ENCODE measurements at regions not wholly inside any gene's neighbourhood (a gene's known extent, or its start where the extent isn't known, plus 50 kb on each side); places are given as distances from the start of the nearest gene placed in this dataset.

- DNase-seq (ENCODE audit: low read depth), result peak; percentile 65
Observed at GRCh38 chr1:67948151-67949080, 102.0 kb downstream of the DIRAS3 start.

GRCh38 chr1:67947114-67947513, 103.3 kb downstream of the DIRAS3 start:
- DNase-seq (ENCODE audit: low read depth), result no peak

GRCh38 chr1:67945733-67946374, 104.6 kb downstream of the DIRAS3 start:
- no peak for DNase-seq (ENCODE audit: low read depth)

- no peak for DNase-seq (ENCODE audit: low read depth)
Observed at GRCh38 chr1:67942274-67942673, 108.2 kb downstream of the DIRAS3 start.

GRCh38 chr1:67941746-67942145, 108.5 kb upstream of the GNG12 start:
- no peak for DNase-seq (ENCODE audit: low read depth)

GRCh38 chr1:67941155-67941554, 107.9 kb upstream of the GNG12 start:
- no peak for DNase-seq (ENCODE audit: low read depth)

- no peak for DNase-seq (ENCODE audit: low read depth)
Observed at GRCh38 chr1:67939942-67940341, 106.7 kb upstream of the GNG12 start.

- no peak for DNase-seq (ENCODE audit: low read depth)
Observed at GRCh38 chr1:67939186-67939743, 106.0 kb upstream of the GNG12 start.

- no peak for DNase-seq (ENCODE audit: low read depth)
Observed at GRCh38 chr1:67937651-67938050, 104.4 kb upstream of the GNG12 start.

- no peak for DNase-seq (ENCODE audit: low read depth)
Observed at GRCh38 chr1:67937010-67937409, 103.7 kb upstream of the GNG12 start.

- DNase-seq (ENCODE audit: low read depth), result no peak
Observed at GRCh38 chr1:67935560-67935959, 102.3 kb upstream of the GNG12 start.

GRCh38 chr1:67931198-67931597, 97.9 kb upstream of the GNG12 start:
- no peak for DNase-seq (ENCODE audit: low read depth)

- no peak for DNase-seq (ENCODE audit: low read depth)
Observed at GRCh38 chr1:67923074-67923473, 89.8 kb upstream of the GNG12 start.

- no peak for DNase-seq (ENCODE audit: low read depth)
Observed at GRCh38 chr1:67921725-67922489, 88.6 kb upstream of the GNG12 start.

GRCh38 chr1:67919274-67920072, 86.2 kb upstream of the GNG12 start:
- no peak for DNase-seq (ENCODE audit: low read depth)

- DNase-seq (ENCODE audit: low read depth), result no peak
Observed at GRCh38 chr1:67918067-67918466, 84.8 kb upstream of the GNG12 start.

GRCh38 chr1:67917006-67917405, 83.7 kb upstream of the GNG12 start:
- no peak for DNase-seq (ENCODE audit: low read depth)

GRCh38 chr1:67916140-67916886, 83.0 kb upstream of the GNG12 start:
- DNase-seq (ENCODE audit: low read depth), result no peak

GRCh38 chr1:67909776-67910175, 76.5 kb upstream of the GNG12 start:
- DNase-seq (ENCODE audit: low read depth), result no peak

GRCh38 chr1:67908250-67908936, 75.1 kb upstream of the GNG12 start:
- no peak for DNase-seq (ENCODE audit: low read depth)

All from non-pigmented ciliary epithelial cell (primary cell).